ENCODE measurements at regions not wholly inside any gene's neighbourhood (a gene's known extent, or its start where the extent isn't known, plus 50 kb on each side); places are given as distances from the start of the nearest gene placed in this dataset.
"Not testable (repeated sequence)": the region's sequence is repeated elsewhere in the genome, so short reads cannot be mapped to it uniquely, and the experiment has no call there.

GRCh38 chr9:97103613-97104383 is 64.9 kb upstream of the CTSV start:
- not testable (repeated sequence) for DNase-seq (ENCODE audit: low read depth)

GRCh38 chr9:97099540-97099939 is 60.6 kb upstream of the CTSV start:
- DNase-seq (ENCODE audit: low read depth), result not testable (repeated sequence)

- DNase-seq (ENCODE audit: low read depth), result no peak
These were observed 57.9 kb upstream of the CTSV start for GRCh38 chr9:97096793-97097192.

- DNase-seq (ENCODE audit: low read depth), result not testable (repeated sequence)
These were observed 50.4 kb upstream of the CTSV start for GRCh38 chr9:97089361-97089760.
